ENCODE measurements at regions not wholly inside any gene's neighbourhood (a gene's known extent, or its start where the extent isn't known, plus 50 kb on each side); places are given as distances from the start of the nearest gene placed in this dataset.
"Not testable (repeated sequence)": the region's sequence is repeated elsewhere in the genome, so short reads cannot be mapped to it uniquely, and the experiment has no call there.

DNA sequence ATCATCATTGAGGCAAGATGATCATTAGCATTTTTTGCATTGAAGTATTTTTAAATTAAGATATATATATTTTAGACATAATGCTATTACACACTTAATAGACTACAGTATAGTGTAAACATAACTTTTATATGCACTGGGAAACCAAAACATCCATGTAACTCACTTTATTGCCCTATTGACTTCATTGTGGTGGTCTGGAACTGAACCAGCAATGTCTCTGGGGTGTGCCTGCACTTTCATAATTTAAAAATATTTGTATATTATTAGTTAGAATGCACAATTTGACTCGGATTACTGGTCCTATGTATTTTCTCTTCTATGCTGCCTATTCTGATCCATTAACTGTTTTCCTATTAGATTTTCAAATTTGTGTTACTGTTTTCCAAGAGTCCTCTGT is 109.1 kb upstream of the SPATA12 start:
- ChIA-PET CTCF (no interaction called here), POLR2A (no interaction called here)
- no peaks in the 10 kb centered on the region for H3K79me2 ChIP-seq (ENCODE audit: insufficient read depth, low read length)

DNA sequence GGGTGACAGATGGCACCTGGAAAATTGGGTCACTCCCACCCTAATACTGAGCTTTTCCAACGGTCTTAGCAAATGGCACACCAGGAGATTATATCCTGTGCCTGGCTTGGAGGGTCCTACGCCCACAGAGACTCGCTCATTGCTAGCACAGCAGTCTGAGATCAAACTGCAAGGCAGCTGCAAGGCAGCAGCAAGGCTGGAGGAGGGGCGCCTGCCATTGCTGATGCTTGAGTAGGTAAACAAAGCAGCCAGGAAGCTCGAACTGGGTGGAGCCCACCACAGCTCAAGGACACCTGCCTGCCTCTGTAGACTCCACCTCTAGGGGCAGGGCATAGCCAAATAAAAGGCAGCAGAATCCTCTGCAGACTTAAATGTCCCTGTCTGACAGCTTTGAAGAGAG is 115.1 kb upstream of the SPATA12 start:
- H3K36me3 ChIP-seq (ENCODE audit: control insufficient read depth in 1 of 2, insufficient read depth in 2 of 2, low read length in 2 of 2); H3K79me2 ChIP-seq (ENCODE audit: insufficient read depth, low read length); H3K9ac ChIP-seq (ENCODE audit: low read length); DNase-seq (ENCODE audit: low read depth, low spot score); H3K27me3 ChIP-seq (ENCODE audit: insufficient read depth, low read length); CTCF ChIA-PET; intact Hi-C loops (cut with micrococcal nuclease); H3K27ac ChIP-seq (ENCODE audit: low read depth, low read length); RAD21 ChIA-PET (ENCODE audit: low non-redundant PET in 1 of 2, low total read pairs in 2 of 2, uncharacterized antibody in 2 of 2, unreplicated experiment in 2 of 2); H3K9me2 ChIP-seq (ENCODE audit: insufficient read depth); H3K4me2 ChIP-seq (ENCODE audit: low read length); POLR2A ChIA-PET; BruUV-seq (replicated peaks); H4K20me1 ChIP-seq (ENCODE audit: insufficient read depth); H3K4me3 ChIP-seq (replicated peaks in 1 of 2; ENCODE audit: low read depth in 1 of 2, low read length in 2 of 2); H2AFZ ChIP-seq (ENCODE audit: low read depth, low read length, poor library complexity, severe bottlenecking); H3K9me3 ChIP-seq (ENCODE audit: control insufficient read depth in 1 of 2, insufficient read depth in 1 of 2, low read depth in 1 of 2, low read length in 2 of 2); ATAC-seq; H3K4me1 ChIP-seq (ENCODE audit: control insufficient read depth in 1 of 2, insufficient read depth in 2 of 2, low read length in 2 of 2): not testable (repeated sequence)

More for the DNA sequence above, 109.1 kb upstream of the SPATA12 start:
- Histone ChIP-seq H3K9me3 (ENCODE audit: control insufficient read depth in 1 of 2, insufficient read depth in 1 of 2, low read depth in 1 of 2, low read length in 2 of 2) (no peaks in the 10 kb centered on the region), H4K20me1 (ENCODE audit: insufficient read depth) (no peaks in the 10 kb centered on the region), H3K27ac (ENCODE audit: low read depth, low read length) (no peak overlapping the region), H2AFZ (ENCODE audit: low read depth, low read length, poor library complexity, severe bottlenecking) (no peak overlapping the region), H3K4me1 (ENCODE audit: control insufficient read depth in 1 of 2, insufficient read depth in 2 of 2, low read length in 2 of 2) (no peaks in the 10 kb centered on the region), H3K36me3 (ENCODE audit: control insufficient read depth in 1 of 2, insufficient read depth in 2 of 2, low read length in 2 of 2) (no peaks in the 10 kb centered on the region), H3K4me3 (replicated peaks in 1 of 2; ENCODE audit: low read depth in 1 of 2, low read length in 2 of 2) (no peak overlapping the region), H3K9ac (ENCODE audit: low read length) (no peak overlapping the region), H3K27me3 (ENCODE audit: insufficient read depth, low read length) (no peaks in the 10 kb centered on the region), H3K9me2 (ENCODE audit: insufficient read depth) (no peaks in the 10 kb centered on the region), H3K4me2 (ENCODE audit: low read length) (no peak overlapping the region)
- no peak for ATAC-seq
- intact Hi-C loops (cut with micrococcal nuclease) = no loop called here
- RAD21 ChIA-PET (ENCODE audit: low non-redundant PET in 1 of 2, low total read pairs in 2 of 2, uncharacterized antibody in 2 of 2, unreplicated experiment in 2 of 2) = no interaction called here
- no TSS peak for BruUV-seq (replicated peaks)
- no peak for DNase-seq (ENCODE audit: low read depth, low spot score)
- no peak for TF ChIP-seq SIN3A (IDR thresholded peaks at IDR 0.05; ENCODE audit: low read depth)
- no peak for TF ChIP-seq CBX3 (IDR thresholded peaks at IDR 0.05; ENCODE audit: low read depth)
- no peak for TF ChIP-seq RAD21 (IDR thresholded peaks at IDR 0.05; ENCODE audit: low read depth)
- no peak for TF ChIP-seq YY1 (IDR thresholded peaks at IDR 0.05; ENCODE audit: extremely low read depth, insufficient replicate concordance, low read depth, low read length)
- TF ChIP-seq, protein P1, sequence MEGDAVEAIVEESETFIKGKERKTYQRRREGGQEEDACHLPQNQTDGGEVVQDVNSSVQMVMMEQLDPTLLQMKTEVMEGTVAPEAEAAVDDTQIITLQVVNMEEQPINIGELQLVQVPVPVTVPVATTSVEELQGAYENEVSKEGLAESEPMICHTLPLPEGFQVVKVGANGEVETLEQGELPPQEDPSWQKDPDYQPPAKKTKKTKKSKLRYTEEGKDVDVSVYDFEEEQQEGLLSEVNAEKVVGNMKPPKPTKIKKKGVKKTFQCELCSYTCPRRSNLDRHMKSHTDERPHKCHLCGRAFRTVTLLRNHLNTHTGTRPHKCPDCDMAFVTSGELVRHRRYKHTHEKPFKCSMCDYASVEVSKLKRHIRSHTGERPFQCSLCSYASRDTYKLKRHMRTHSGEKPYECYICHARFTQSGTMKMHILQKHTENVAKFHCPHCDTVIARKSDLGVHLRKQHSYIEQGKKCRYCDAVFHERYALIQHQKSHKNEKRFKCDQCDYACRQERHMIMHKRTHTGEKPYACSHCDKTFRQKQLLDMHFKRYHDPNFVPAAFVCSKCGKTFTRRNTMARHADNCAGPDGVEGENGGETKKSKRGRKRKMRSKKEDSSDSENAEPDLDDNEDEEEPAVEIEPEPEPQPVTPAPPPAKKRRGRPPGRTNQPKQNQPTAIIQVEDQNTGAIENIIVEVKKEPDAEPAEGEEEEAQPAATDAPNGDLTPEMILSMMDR (IDR thresholded peaks at IDR 0.05 in 2 of 3, conservative IDR thresholded peaks at IDR 0.05 in 1 of 3; ENCODE audit: borderline replicate concordance in 1 of 3, insufficient read depth in 1 of 3, low read depth in 2 of 3, low read length in 2 of 3) = no peak
- TF ChIP-seq POLR2AphosphoS5 (IDR thresholded peaks at IDR 0.05; ENCODE audit: low read depth, low read length) = no peak

All from HCT116 (cell line).